ENCODE measurements at regions not wholly inside any gene's neighbourhood (a gene's known extent, or its start where the extent isn't known, plus 50 kb on each side); places are given as distances from the start of the nearest gene placed in this dataset.
"Not testable (repeated sequence)": the region's sequence is repeated elsewhere in the genome, so short reads cannot be mapped to it uniquely, and the experiment has no call there.

DNA sequence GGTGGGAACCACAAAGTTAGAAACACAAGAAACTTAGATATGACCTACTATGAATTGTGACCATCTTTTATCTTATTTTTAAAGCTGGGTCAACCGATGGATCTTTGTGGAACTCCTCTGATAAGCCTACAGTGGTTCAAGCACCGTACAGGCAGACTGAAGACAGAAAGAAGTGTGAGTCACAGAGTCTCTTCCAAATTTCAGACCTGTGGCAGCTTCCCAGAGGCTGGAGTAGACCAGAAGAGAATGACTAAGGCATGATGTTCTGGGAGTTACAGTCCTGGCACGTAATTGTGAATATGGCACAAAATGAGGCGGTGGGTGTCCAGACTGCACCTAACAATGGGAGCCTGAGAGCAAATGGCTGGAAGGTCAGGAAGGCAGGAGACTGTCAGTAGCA, 70.0 kb downstream of the LMO4 start:
- H3K4me3 ChIP-seq (ENCODE audit: low read depth, low read length), result no peak overlapping the region
- no peak overlapping the region for H3K9ac ChIP-seq (ENCODE audit: low read depth, low read length)
- H3K36me3 ChIP-seq (ENCODE audit: control insufficient read depth, insufficient read depth, low read length), result no peaks in the 10 kb centered on the region
- no peaks in the 10 kb centered on the region for H3K9me3 ChIP-seq (ENCODE audit: control insufficient read depth, insufficient read depth, low read length)
- no peaks in the 10 kb centered on the region for H3K4me1 ChIP-seq (ENCODE audit: control insufficient read depth, insufficient read depth, low read length)
- no peaks in the 10 kb centered on the region for H3K27me3 ChIP-seq (ENCODE audit: control insufficient read depth, insufficient read depth, low read length)

DNA sequence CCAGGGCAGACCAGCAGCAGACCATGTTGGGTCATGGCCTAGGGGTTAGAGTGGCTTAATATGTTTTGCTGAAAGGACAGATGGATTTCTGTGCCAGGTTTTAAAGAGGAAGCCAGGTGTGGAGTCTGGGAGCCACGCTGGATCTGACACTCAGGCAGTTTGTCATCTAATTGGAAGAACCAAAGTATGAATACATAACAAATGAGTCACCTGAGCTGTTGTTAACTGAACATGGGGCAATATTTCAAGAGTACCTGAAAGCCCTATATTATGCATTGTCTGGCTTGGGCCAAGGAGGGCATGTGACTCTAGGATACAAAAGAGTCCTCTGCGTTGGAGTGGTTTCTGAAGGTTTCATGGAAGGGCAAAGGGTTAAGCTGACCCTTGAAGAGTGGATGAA, 70.6 kb downstream of the LMO4 start:
- Histone ChIP-seq H3K4me1 (ENCODE audit: control insufficient read depth, insufficient read depth, low read length) (no peaks in the 10 kb centered on the region), H3K9ac (ENCODE audit: low read depth, low read length) (no peak overlapping the region), H3K9me3 (ENCODE audit: control insufficient read depth, insufficient read depth, low read length) (no peaks in the 10 kb centered on the region), H3K27me3 (ENCODE audit: control insufficient read depth, insufficient read depth, low read length) (no peaks in the 10 kb centered on the region), H3K4me3 (ENCODE audit: low read depth, low read length) (no peak overlapping the region), H3K36me3 (ENCODE audit: control insufficient read depth, insufficient read depth, low read length) (no peaks in the 10 kb centered on the region)

DNA sequence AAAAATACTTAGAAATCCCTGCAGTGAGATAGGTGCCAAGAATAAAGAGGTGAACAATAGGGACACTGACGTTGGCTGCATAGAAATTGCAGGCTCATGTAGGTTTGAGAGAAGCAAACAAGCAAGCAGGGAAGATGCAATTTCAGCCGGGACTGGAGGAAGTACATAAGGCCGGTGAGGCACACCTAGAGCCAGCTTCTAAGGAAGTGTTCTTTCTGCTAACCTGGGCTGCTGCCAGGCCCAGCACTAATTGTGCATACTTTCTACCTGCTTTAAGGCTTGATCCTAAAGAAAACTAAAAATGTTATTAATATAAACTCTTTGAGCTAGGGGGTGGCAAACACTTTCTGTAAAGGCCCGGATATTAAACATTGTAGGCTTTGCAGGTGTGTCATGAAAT, 71.0 kb downstream of the LMO4 start:
- H3K9ac ChIP-seq (ENCODE audit: low read depth, low read length), result no peak overlapping the region
- H3K27me3 ChIP-seq (ENCODE audit: control insufficient read depth, insufficient read depth, low read length), result no peaks in the 10 kb centered on the region
- H3K9me3 ChIP-seq (ENCODE audit: control insufficient read depth, insufficient read depth, low read length), result no peaks in the 10 kb centered on the region
- no peaks in the 10 kb centered on the region for H3K36me3 ChIP-seq (ENCODE audit: control insufficient read depth, insufficient read depth, low read length)
- H3K4me1 ChIP-seq (ENCODE audit: control insufficient read depth, insufficient read depth, low read length), result no peaks in the 10 kb centered on the region
- H3K4me3 ChIP-seq (ENCODE audit: low read depth, low read length), result no peak overlapping the region

DNA sequence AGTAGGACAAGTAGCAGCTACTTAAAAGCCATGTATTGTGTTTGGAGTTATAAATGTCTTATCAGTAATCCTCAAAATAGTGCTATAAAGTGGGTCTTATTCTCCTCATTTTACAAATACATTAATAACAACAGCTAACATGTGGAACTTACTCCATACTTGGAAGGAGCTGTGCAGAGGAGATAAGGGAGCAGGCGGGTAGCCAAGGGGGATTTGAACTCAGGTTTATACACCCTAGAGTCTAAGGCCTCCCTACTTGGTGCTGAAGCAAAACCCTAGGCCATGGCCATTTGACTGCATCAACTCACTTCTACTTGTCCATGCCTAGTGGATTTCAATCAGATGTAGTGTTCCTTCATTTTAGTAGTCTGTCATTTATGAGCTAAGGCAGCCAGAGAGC, 72.1 kb downstream of the LMO4 start:
- H3K27me3 ChIP-seq (ENCODE audit: control insufficient read depth, insufficient read depth, low read length), result no peaks in the 10 kb centered on the region
- no peaks in the 10 kb centered on the region for H3K36me3 ChIP-seq (ENCODE audit: control insufficient read depth, insufficient read depth, low read length)
- no peak overlapping the region for H3K9ac ChIP-seq (ENCODE audit: low read depth, low read length)
- H3K4me3 ChIP-seq (ENCODE audit: low read depth, low read length), result no peak overlapping the region
- no peaks in the 10 kb centered on the region for H3K9me3 ChIP-seq (ENCODE audit: control insufficient read depth, insufficient read depth, low read length)
- no peaks in the 10 kb centered on the region for H3K4me1 ChIP-seq (ENCODE audit: control insufficient read depth, insufficient read depth, low read length)

DNA sequence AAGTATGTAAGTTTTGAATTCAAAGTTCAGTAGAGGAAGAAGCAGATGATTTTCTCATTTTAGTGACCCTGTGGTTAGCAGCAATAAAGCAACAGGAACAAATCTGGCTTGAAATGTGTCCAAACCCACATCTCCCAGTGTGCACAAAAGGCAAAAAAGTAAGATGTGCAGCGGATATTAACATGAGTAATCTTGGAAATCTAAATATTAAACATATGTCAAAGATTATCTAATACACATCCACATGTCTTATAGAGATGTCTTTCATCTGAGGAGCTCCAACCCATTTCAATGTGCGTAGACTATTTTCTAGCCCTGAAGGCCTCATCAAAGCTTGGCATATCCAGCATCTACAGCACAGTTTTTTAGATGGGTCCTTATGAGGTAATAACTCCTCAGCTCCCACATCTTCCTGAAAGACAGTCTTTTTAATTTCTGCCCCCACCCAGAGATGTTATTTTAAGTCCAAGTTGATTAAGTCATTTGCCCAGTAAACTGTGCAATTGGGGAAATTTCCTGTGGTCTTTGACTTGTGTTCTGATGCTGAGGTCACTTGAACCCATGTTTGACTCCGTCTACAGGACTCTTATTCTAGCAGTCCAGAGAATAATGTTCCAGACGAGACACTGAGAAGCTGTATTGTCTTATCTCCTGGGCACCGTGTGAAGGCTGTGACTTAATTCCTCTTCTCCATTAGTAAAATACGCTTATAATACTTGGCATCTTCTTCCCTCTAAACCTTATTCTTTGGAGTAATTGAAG, 73.7 kb downstream of the LMO4 start:
- H3K9ac ChIP-seq (ENCODE audit: low read depth, low read length), result no peak overlapping the region
- H3K36me3 ChIP-seq (ENCODE audit: control insufficient read depth, insufficient read depth, low read length), result no peaks in the 10 kb centered on the region
- no peaks in the 10 kb centered on the region for H3K9me3 ChIP-seq (ENCODE audit: control insufficient read depth, insufficient read depth, low read length)
- H3K27me3 ChIP-seq (ENCODE audit: control insufficient read depth, insufficient read depth, low read length), result no peaks in the 10 kb centered on the region
- no peaks in the 10 kb centered on the region for H3K4me1 ChIP-seq (ENCODE audit: control insufficient read depth, insufficient read depth, low read length)
- H3K4me3 ChIP-seq (ENCODE audit: low read depth, low read length), result no peak overlapping the region

DNA sequence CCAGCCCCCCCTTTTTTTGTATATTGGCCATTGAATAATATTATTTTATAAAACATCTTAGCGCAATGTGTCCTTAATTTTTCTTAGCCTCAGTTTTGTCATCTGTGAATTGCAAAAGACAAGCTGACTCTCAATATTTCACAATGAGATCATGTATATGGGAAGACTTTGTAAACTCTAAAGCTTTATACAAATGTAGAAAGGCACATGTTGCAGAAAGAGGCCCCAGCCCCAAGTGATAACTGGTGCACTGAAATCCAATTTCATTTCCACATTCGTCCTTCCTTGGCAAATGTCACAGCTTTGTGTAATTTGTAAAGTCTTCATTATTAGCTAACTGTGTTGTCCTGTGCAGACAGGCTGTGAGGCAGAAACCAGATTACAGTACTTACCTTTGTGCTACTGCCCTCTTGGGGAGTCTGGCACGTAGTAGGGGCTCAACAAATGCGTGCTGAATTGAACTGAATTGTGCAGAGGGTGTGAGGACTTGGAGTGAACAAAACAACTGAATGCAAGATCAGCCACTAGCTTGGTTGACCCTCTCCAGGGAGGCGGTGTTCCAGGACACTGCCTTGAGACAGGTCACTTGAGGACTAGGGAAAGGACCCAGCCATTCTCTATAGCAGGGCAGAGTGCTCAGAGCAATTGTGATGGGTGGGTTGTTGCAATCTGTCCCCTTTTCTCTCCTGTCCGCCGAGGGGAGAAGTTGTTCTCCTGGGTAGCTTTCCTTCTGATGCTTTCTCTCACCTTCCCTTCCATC, 74.6 kb downstream of the LMO4 start:
- Histone ChIP-seq H3K9ac (ENCODE audit: low read depth, low read length) (no peak overlapping the region), H3K36me3 (ENCODE audit: control insufficient read depth, insufficient read depth, low read length) (no peaks in the 10 kb centered on the region), H3K9me3 (ENCODE audit: control insufficient read depth, insufficient read depth, low read length) (no peaks in the 10 kb centered on the region), H3K27me3 (ENCODE audit: control insufficient read depth, insufficient read depth, low read length) (no peaks in the 10 kb centered on the region), H3K4me1 (ENCODE audit: control insufficient read depth, insufficient read depth, low read length) (no peaks in the 10 kb centered on the region), H3K4me3 (ENCODE audit: low read depth, low read length) (no peak overlapping the region)

DNA sequence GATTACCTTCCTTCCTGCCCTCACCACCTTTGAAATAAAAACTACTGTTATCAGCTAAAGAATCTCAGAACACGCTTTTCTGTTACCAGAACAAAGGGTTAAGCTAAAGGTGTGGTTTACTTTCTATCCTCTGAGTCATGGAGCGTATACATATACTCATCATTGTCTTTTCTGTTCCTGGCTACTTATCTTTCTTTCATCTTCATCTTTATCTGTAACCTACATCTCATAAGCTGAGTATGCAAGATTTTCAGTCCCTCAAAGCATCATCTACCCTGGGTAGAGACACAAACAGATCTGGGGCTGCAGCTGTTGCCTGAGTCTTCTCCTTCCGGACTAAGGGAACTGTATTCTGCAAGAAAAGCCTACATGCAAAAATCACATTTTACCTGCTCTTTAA, 75.6 kb downstream of the LMO4 start:
- H3K36me3 ChIP-seq (ENCODE audit: control insufficient read depth, insufficient read depth, low read length), result no peaks in the 10 kb centered on the region
- no peak overlapping the region for H3K4me3 ChIP-seq (ENCODE audit: low read depth, low read length)
- H3K9me3 ChIP-seq (ENCODE audit: control insufficient read depth, insufficient read depth, low read length), result no peaks in the 10 kb centered on the region
- no peak overlapping the region for H3K9ac ChIP-seq (ENCODE audit: low read depth, low read length)
- no peaks in the 10 kb centered on the region for H3K27me3 ChIP-seq (ENCODE audit: control insufficient read depth, insufficient read depth, low read length)
- no peaks in the 10 kb centered on the region for H3K4me1 ChIP-seq (ENCODE audit: control insufficient read depth, insufficient read depth, low read length)

DNA sequence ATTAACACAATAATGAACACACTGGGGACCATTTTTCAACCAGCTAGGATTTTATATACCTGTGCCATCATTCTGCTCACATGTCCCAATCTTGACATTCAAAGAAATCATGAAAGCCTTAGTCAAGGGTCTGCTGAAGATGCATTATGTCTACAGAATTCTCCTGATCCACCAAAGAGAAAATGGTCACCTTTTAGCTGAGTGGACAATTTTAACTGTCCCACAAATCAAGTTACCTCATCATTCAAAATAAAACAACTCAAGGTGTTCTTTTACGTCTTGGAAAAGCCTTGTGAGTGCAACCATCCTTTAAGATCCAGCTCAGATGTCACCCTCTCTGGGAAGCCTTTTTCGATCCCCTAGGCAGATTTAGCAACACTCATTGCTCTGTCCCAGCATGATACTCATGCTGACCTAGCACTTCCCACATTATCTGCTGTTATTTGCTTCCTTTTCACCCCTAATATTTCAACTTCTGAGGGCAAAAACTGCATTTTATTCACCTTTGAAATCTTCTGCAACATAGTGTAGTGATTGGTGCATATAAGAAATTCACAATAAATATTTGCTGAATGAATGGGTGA, 80.1 kb downstream of the LMO4 start:
- no peak overlapping the region for H3K9ac ChIP-seq (ENCODE audit: low read depth, low read length)
- no peak overlapping the region for H3K4me3 ChIP-seq (ENCODE audit: low read depth, low read length)
- H3K9me3 ChIP-seq (ENCODE audit: control insufficient read depth, insufficient read depth, low read length), result no peaks in the 10 kb centered on the region
- H3K36me3 ChIP-seq (ENCODE audit: control insufficient read depth, insufficient read depth, low read length), result no peaks in the 10 kb centered on the region
- H3K4me1 ChIP-seq (ENCODE audit: control insufficient read depth, insufficient read depth, low read length), result peaks cover 2% of the 10 kb centered on the region
- H3K27me3 ChIP-seq (ENCODE audit: control insufficient read depth, insufficient read depth, low read length), result no peaks in the 10 kb centered on the region

DNA sequence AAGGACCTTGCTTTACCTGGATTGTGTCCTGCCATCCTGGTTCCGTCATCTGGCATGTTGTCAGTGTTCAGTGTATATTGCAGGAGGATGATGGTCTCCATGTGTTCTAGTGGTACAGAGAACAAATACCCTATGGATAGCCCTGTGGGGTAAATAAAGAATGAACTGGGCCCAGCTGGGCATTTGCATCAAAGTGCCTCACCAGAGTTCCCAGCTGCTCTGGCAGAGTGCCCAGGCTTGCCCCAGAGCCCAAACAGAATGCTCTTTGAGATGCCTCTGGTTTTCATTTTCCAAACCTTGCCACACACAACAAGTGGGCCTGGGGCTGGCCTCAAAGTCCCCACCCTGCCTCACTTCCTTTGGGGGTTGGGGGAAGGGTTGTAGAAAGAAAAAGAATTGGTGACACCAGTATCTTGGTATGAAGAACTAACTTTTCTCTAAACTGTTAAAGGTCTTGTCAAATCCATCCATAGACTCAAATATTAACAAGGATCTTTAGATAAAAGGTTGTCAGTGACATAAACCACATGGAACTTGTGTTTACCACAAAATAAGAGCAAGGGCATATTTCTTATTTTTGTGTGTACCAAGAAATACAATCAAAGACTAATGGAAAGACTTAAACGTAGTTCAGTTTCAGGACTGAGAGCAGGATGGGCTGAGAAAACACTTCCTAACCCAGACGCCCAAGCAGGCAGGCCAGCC, 82.2 kb downstream of the LMO4 start:
- no peaks in the 10 kb centered on the region for H3K9me3 ChIP-seq (ENCODE audit: control insufficient read depth, insufficient read depth, low read length)
- peaks cover 2% of the 10 kb centered on the region for H3K4me1 ChIP-seq (ENCODE audit: control insufficient read depth, insufficient read depth, low read length)
- H3K9ac ChIP-seq (ENCODE audit: low read depth, low read length), result no peak overlapping the region
- H3K36me3 ChIP-seq (ENCODE audit: control insufficient read depth, insufficient read depth, low read length), result no peaks in the 10 kb centered on the region
- H3K4me3 ChIP-seq (ENCODE audit: low read depth, low read length), result no peak overlapping the region
- no peaks in the 10 kb centered on the region for H3K27me3 ChIP-seq (ENCODE audit: control insufficient read depth, insufficient read depth, low read length)

DNA sequence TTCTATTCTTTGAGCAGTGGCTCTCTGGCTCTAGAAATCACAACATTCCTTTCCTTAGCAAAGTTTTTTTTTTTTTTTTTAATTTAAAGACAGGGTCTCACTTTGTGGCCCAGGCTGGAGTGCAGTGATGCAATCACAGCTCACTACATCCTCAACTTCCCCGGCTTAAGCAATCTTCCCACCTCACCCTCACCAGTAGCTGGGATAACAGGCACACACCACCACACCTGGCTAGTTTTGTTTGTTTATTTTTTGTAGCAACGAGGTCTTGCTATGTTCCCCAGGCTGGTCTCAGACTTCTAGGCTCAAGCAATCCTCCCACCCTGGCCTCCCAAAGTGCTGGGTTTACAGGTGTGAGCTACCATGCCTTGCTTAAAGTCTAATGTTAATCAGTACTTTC, 85.2 kb downstream of the LMO4 start:
- not testable (repeated sequence) for H3K9ac ChIP-seq (ENCODE audit: low read depth, low read length); H3K4me1 ChIP-seq (ENCODE audit: control insufficient read depth, insufficient read depth, low read length); H3K4me3 ChIP-seq (ENCODE audit: low read depth, low read length); H3K27me3 ChIP-seq (ENCODE audit: control insufficient read depth, insufficient read depth, low read length); H3K9me3 ChIP-seq (ENCODE audit: control insufficient read depth, insufficient read depth, low read length); H3K36me3 ChIP-seq (ENCODE audit: control insufficient read depth, insufficient read depth, low read length)

DNA sequence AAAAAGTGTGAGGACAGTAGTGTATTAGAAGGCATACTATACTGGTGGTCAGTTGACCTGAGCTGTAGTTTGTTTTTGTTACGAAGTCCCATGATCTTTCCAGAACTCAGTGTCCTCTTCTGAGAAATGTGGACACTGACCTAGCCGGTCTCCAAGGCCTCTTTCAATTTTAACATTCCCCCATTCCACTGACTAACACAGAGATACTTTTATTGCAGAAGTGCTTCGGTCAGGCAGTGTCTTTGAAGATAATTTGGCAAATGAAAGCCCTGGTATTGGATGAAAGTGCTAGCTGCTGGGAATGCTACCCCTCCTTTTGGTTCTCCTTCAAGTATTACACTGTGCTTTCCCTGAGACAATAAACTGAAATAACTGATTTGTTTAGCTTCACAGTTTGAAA, 89.4 kb downstream of the LMO4 start:
- Histone ChIP-seq H3K36me3 (ENCODE audit: control insufficient read depth, insufficient read depth, low read length) (no peaks in the 10 kb centered on the region), H3K4me3 (ENCODE audit: low read depth, low read length) (no peak overlapping the region), H3K9me3 (ENCODE audit: control insufficient read depth, insufficient read depth, low read length) (no peaks in the 10 kb centered on the region), H3K4me1 (ENCODE audit: control insufficient read depth, insufficient read depth, low read length) (no peaks in the 10 kb centered on the region), H3K9ac (ENCODE audit: low read depth, low read length) (no peak overlapping the region), H3K27me3 (ENCODE audit: control insufficient read depth, insufficient read depth, low read length) (no peaks in the 10 kb centered on the region)
